Endothelial cell of umbilical vein (primary cell): ENCODE measurements at regions not wholly inside any gene's neighbourhood (a gene's known extent, or its start where the extent isn't known, plus 50 kb on each side); places are given as distances from the start of the nearest gene placed in this dataset.

Experiments used
- BruUV-seq: library from RNA; stranded (reverse); fragments of 400-500 nt; replicated peaks from 2 replicates; lab custom pipeline; 2021; lab: Mats Ljungman, UMichigan
- CTCF ChIA-PET: fragments of 300-600, 350-600 bp; sonication (Branson Sonifier 250); formaldehyde crosslinking; loops from one replicate; lab custom pipeline; 2021; ENCODE audit warnings: antibody characterized with exemption, inconsistent platforms; lab: Charles Lee
- POLR2A ChIA-PET: fragments of 300-600, 350-600 bp; sonication (Branson Sonifier 250); formaldehyde crosslinking; loops from one replicate; lab custom pipeline; 2021; ENCODE audit warnings: antibody characterized with exemption, inconsistent platforms; lab: Charles Lee
- DNase-seq: peaks from one replicate; pipeline ENCODE4 v3.0.0-alpha.2; 2011; ENCODE audit warnings: low read depth, low spot score
- FAIRE-seq: peaks from 2 replicates; lab custom pipeline; 2011; peaks lifted over from hg19 to GRCh38; lab: Jason Lieb, UNC
- H2AFZ ChIP-seq: 2 replicates; pipeline ENCODE4 v1.6.0; 2012; ENCODE audit warnings: low read depth, low read length, control low read depth, inconsistent platforms
- H3K27ac ChIP-seq: 2 replicates; pipeline ENCODE4 v1.5.1; 2011; ENCODE audit warnings: low read depth, mild to moderate bottlenecking, control low read depth, low read length, moderate library complexity; ENCODE audit not compliant: insufficient read depth
- H3K27me3 ChIP-seq, 2 experiments: 2 replicates each; pipeline versions ENCODE4 v1.6.0 to v1.6.1; 2011; ENCODE audit warnings: low read length in 2 of 2, mixed read lengths in 1 of 2; ENCODE audit not compliant: control insufficient read depth in 2 of 2, insufficient read depth in 2 of 2
- H3K36me3 ChIP-seq, 2 experiments: 2 replicates in 1 of 2; 3 replicates in 1 of 2; pipeline ENCODE4 v1.5.1; 2011; ENCODE audit warnings: low read length in 2 of 2, mild to moderate bottlenecking in 1 of 2, moderate library complexity in 1 of 2; ENCODE audit not compliant: control insufficient read depth in 2 of 2, insufficient read depth in 2 of 2; ENCODE audit errors: extremely low read depth in 1 of 2
- H3K4me1 ChIP-seq: 3 replicates; pipeline ENCODE4 v1.5.1; 2011; ENCODE audit warnings: mild to moderate bottlenecking, low read length; ENCODE audit not compliant: control insufficient read depth, insufficient read depth; ENCODE audit errors: extremely low read depth
- H3K4me2 ChIP-seq: 2 replicates; pipeline ENCODE4 v1.6.1; 2011; ENCODE audit warnings: low read length, control low read depth, mixed read lengths; ENCODE audit not compliant: insufficient read depth
- H3K4me3 ChIP-seq, 3 experiments: fragments of 200-600 bp in 1 of 3; sonication (generic), shearing (Covaris generic) in 1 of 3; replicated peaks in 1 of 3; 2 replicates each; pipeline ENCODE4 v1.5.1; 2011 to 2016; ENCODE audit warnings: control low read depth in 3 of 3, low read length in 3 of 3, mild to moderate bottlenecking in 2 of 3, inconsistent platforms in 1 of 3, low read depth in 1 of 3, moderate library complexity in 1 of 3; ENCODE audit not compliant: insufficient read depth in 1 of 3
- H3K79me2 ChIP-seq: 2 replicates; pipeline ENCODE4 v1.6.0; 2012; ENCODE audit warnings: low read length, inconsistent platforms; ENCODE audit not compliant: control insufficient read depth, insufficient read depth
- H3K9ac ChIP-seq: replicated peaks from 2 replicates; pipeline ENCODE3; 2011; ENCODE audit warnings: low read length, control low read depth; ENCODE audit not compliant: insufficient read depth; ENCODE audit errors: extremely low read depth
- H3K9me1 ChIP-seq: replicated peaks from 3 replicates; pipeline ENCODE4 v1.6.0; 2011; ENCODE audit warnings: mild to moderate bottlenecking, low read length; ENCODE audit not compliant: control insufficient read depth, insufficient read depth; ENCODE audit errors: extremely low read depth
- H3K9me3 ChIP-seq: replicated peaks from 2 replicates; pipeline ENCODE4 v1.5.1; 2012; ENCODE audit warnings: low read length, inconsistent platforms; ENCODE audit not compliant: control insufficient read depth, insufficient read depth
- H4K20me1 ChIP-seq: replicated peaks from 2 replicates; pipeline ENCODE3; 2011; ENCODE audit warnings: mild to moderate bottlenecking, low read length; ENCODE audit not compliant: control insufficient read depth, insufficient read depth; ENCODE audit errors: extremely low read depth
- CTCF ChIP-seq, 2 donors: IDR thresholded peaks; 1 replicate in 1 of 2; 2 replicates in 1 of 2; pipeline ENCODE4 v1.5.1; 2011; ENCODE audit warnings: low read length in 2 of 2, mild to moderate bottlenecking in 2 of 2, moderate library complexity in 2 of 2, control low read depth in 1 of 2, inconsistent platforms in 1 of 2, low read depth in 1 of 2; ENCODE audit not compliant: insufficient read depth in 1 of 2; ENCODE audit errors: extremely low read depth in 1 of 2
- EZH2 ChIP-seq: IDR thresholded peaks from 2 replicates; pipeline ENCODE4 v1.6.1; 2012; ENCODE audit warnings: borderline replicate concordance, low read depth, mild to moderate bottlenecking, moderate library complexity, low read length, inconsistent platforms; ENCODE audit not compliant: severe bottlenecking
- FOS ChIP-seq: IDR thresholded peaks from 2 replicates; pipeline ENCODE4 v1.6.1; 2011; ENCODE audit warnings: mild to moderate bottlenecking, low read length, moderate library complexity, borderline replicate concordance; ENCODE audit not compliant: insufficient read depth
- GATA2 ChIP-seq: IDR thresholded peaks from 2 replicates; pipeline ENCODE4 v1.7.0; 2011; ENCODE audit warnings: low read depth, mild to moderate bottlenecking, moderate library complexity, mixed read lengths, low read length; ENCODE audit not compliant: insufficient read length, insufficient read depth
- JUN ChIP-seq: IDR thresholded peaks from 2 replicates; pipeline ENCODE4 v1.6.1; 2011; ENCODE audit warnings: borderline replicate concordance, low read depth; ENCODE audit not compliant: insufficient read length, insufficient read depth
- MAX ChIP-seq: IDR thresholded peaks from 2 replicates; pipeline ENCODE4 v1.6.1; 2011; ENCODE audit not compliant: insufficient read depth, insufficient read length
- MYC ChIP-seq: IDR thresholded peaks from one replicate; pipeline ENCODE4 v1.6.1; 2011; ENCODE audit warnings: mild to moderate bottlenecking, low read depth, low read length
- POLR2A ChIP-seq: IDR thresholded peaks from 2 replicates; pipeline ENCODE4 v1.6.1; 2012; ENCODE audit warnings: low read depth, mild to moderate bottlenecking, control low read depth, low read length
- POLR2AphosphoS5 ChIP-seq: IDR thresholded peaks from 2 replicates; pipeline ENCODE4 v1.6.1; 2012; ENCODE audit warnings: low read depth, mild to moderate bottlenecking, control low read depth, low read length, moderate library complexity; ENCODE audit not compliant: insufficient read depth
- dilution Hi-C: fragments of 300-500 bp; cut with MboI; formaldehyde crosslinking; loops from one replicate; pipeline ENCODE4 v1.15.0; 2019; ENCODE audit warnings: low sequenced_read_pairs; ENCODE audit not compliant: extremely low pct_ligation_motif_present
- intact Hi-C: fragments of 100-400 bp; cut with micrococcal nuclease; formaldehyde crosslinking; loops from one replicate; pipeline ENCODE4 v1.10.0; 2022

DNA sequence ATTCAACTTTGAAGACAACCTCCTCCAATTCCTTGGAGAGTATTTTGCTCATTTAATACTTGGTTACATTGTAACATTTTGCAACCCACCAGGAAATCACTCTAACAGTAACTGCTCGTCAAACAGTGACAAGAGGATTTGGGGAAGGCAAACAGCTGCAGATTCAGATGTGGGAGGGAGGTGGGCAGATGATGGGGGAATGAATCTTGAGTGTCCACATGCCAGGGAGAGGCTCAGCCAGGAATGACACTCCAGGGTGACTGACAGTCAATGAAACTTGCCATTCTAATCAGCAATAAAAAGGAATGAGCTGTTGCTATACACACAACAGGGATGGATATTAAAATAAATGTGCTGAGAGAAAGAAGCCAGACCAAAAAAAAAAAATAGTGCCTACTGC lies 97.7 kb upstream of the ANKRD55 start:
- no peaks in the 10 kb centered on the region for H3K9me3 ChIP-seq
- TF ChIP-seq GATA2 (no peak), MYC (no peak), JUN (no peak), POLR2AphosphoS5 (no peak), FOS (no peak), POLR2A (no peak), EZH2 (no peak), MAX (no peak), CTCF (IDR thresholded peaks at IDR 0.05; ENCODE audit: extremely low read depth in 1 of 2, insufficient read depth in 1 of 2, low read depth in 1 of 2, low read length in 2 of 2) (no peak)
- ChIA-PET POLR2A (no interaction called here), CTCF (interaction anchor here (1.1 to 3.2 kb wide), 2 partner anchors 15 to 20 kb away, joined by 4 to 10 read pairs; no protein-coding TSS in a partner anchor)
- H3K4me1 ChIP-seq = peaks cover 27% of the 10 kb centered on the region
- no peaks in the 10 kb centered on the region for H3K36me3 ChIP-seq
- no peak overlapping the region for H2AFZ ChIP-seq
- no TSS peak for BruUV-seq
- H3K27ac ChIP-seq = no peak overlapping the region
- dilution Hi-C loops (no loop called here), intact Hi-C loops (no loop called here)
- no peaks in the 10 kb centered on the region for H4K20me1 ChIP-seq
- DNase-seq = no peak
- no peaks in the 10 kb centered on the region for H3K79me2 ChIP-seq
- H3K4me3 ChIP-seq = no peak overlapping the region
- H3K9ac ChIP-seq = no peak overlapping the region
- FAIRE-seq = no peak
- no peaks in the 10 kb centered on the region for H3K9me1 ChIP-seq
- H3K4me2 ChIP-seq = no peak overlapping the region
- no peaks in the 10 kb centered on the region for H3K27me3 ChIP-seq
